GM23338 (cell line): ENCODE measurements at regions not wholly inside any gene's neighbourhood (a gene's known extent, or its start where the extent isn't known, plus 50 kb on each side); places are given as distances from the start of the nearest gene placed in this dataset.

Source experiments
- ATAC-seq: fragments of 200-7000 bp; cut with Tn5 transposase; 3 replicates; pipeline ENCODE4 v1.9.1; 2020
- DNase-seq: peaks from one replicate; pipeline ENCODE4 v3.0.0-alpha.2; 2015; ENCODE audit warnings: low spot score
- H2AFZ ChIP-seq: fragments of 200-600 bp; sonication (generic); 2 replicates; pipeline ENCODE4 v1.8.0; 2016; ENCODE audit warnings: antibody characterized with exemption, mild to moderate bottlenecking, moderate library complexity
- H3F3A ChIP-seq: fragments of 200-600 bp; sonication (generic); replicated peaks from 2 replicates; pipeline ENCODE4 v1.8.0; 2017; ENCODE audit warnings: antibody characterized with exemption, mixed run types, low read depth
- H3K27ac ChIP-seq: fragments of 200-600 bp; sonication (generic); 2 replicates; pipeline ENCODE4 v1.6.1; 2016; ENCODE audit warnings: low read depth
- H3K27me3 ChIP-seq: fragments of 200-600 bp; sonication (generic); 2 replicates; pipeline ENCODE4 v1.8.0; 2016; ENCODE audit warnings: mild to moderate bottlenecking, mixed run types, moderate library complexity; ENCODE audit not compliant: insufficient read depth
- H3K36me3 ChIP-seq: fragments of 200-600 bp; sonication (generic); 2 replicates; pipeline ENCODE4 v1.8.0; 2016; ENCODE audit warnings: mild to moderate bottlenecking; ENCODE audit not compliant: insufficient read depth
- H3K4me1 ChIP-seq: fragments of 200-600 bp; sonication (generic); 2 replicates; pipeline ENCODE4 v1.8.0; 2016; ENCODE audit warnings: mild to moderate bottlenecking, moderate library complexity; ENCODE audit not compliant: insufficient read depth
- H3K4me2 ChIP-seq: fragments of 200-600 bp; sonication (generic); 2 replicates; pipeline ENCODE4 v1.7.1; 2017; ENCODE audit warnings: mixed run types
- H3K4me3 ChIP-seq: fragments of 200-600 bp; sonication (generic); 2 replicates; pipeline ENCODE4 v1.6.1; 2016; ENCODE audit warnings: mixed run types
- H3K79me2 ChIP-seq: fragments of 200-600 bp; sonication (generic); replicated peaks from 2 replicates; pipeline ENCODE4 v1.8.0; 2017; ENCODE audit warnings: mild to moderate bottlenecking; ENCODE audit not compliant: insufficient read depth
- H3K9me2 ChIP-seq: fragments of 200-600 bp; sonication (generic); 2 replicates; pipeline ENCODE4 v1.8.0; 2017; ENCODE audit not compliant: insufficient read depth
- H4K20me1 ChIP-seq: fragments of 200-600 bp; sonication (generic); replicated peaks from 2 replicates; pipeline ENCODE4 v1.8.0; 2017; ENCODE audit warnings: mild to moderate bottlenecking; ENCODE audit not compliant: insufficient read depth
- H3K27ac Mint-ChIP-seq: 2 replicates; pipeline ENCODE4 v1.8.0; 2020; ENCODE audit warnings: inconsistent platforms, mild to moderate bottlenecking, moderate library complexity, mixed read lengths
- H3K27me3 Mint-ChIP-seq: 3 replicates; pipeline ENCODE4 v1.8.0; 2022; ENCODE audit warnings: low read depth, mild to moderate bottlenecking, moderate library complexity, mixed read lengths, inconsistent platforms; ENCODE audit not compliant: insufficient read depth, poor library complexity
- H3K36me3 Mint-ChIP-seq: 3 replicates; pipeline ENCODE4 v1.8.0; 2021; ENCODE audit warnings: low read depth, mild to moderate bottlenecking, inconsistent platforms, moderate library complexity, mixed read lengths
- H3K4me1 Mint-ChIP-seq: 3 replicates; pipeline ENCODE4 v1.8.0; 2020; ENCODE audit warnings: mild to moderate bottlenecking, inconsistent platforms, mixed read lengths
- H3K4me3 Mint-ChIP-seq: 3 replicates; pipeline ENCODE4 v1.8.0; 2021; ENCODE audit warnings: moderate library complexity, mild to moderate bottlenecking, inconsistent platforms, mixed read lengths
- H3K9me3 Mint-ChIP-seq: 3 replicates; pipeline ENCODE4 v1.8.0; 2020; ENCODE audit warnings: moderate library complexity, mild to moderate bottlenecking, inconsistent platforms, mixed read lengths
- CREB1 ChIP-seq: fragments of 250-450 bp; sonication (Bioruptor Pico); IDR thresholded peaks from 2 replicates; pipeline ENCODE4 v1.5.0; 2020; ENCODE audit warnings: low read depth, mild to moderate bottlenecking, moderate library complexity
- EZH2 ChIP-seq: fragments of 200-600 bp; sonication (generic); IDR thresholded peaks from one replicate; pipeline ENCODE4 v1.8.0; 2017; ENCODE audit warnings: antibody characterized with exemption, mild to moderate bottlenecking, low read depth; ENCODE audit not compliant: unreplicated experiment
- EZH2phosphoT487 ChIP-seq: fragments of 200-600 bp; sonication (generic); IDR thresholded peaks from one replicate; pipeline ENCODE4 v1.8.1; 2018; ENCODE audit warnings: antibody characterized with exemption; ENCODE audit not compliant: unreplicated experiment
- JUNB ChIP-seq: IDR thresholded peaks from one replicate; pipeline ENCODE4 v1.6.1; 2016; ENCODE audit warnings: antibody characterized with exemption; ENCODE audit not compliant: unreplicated experiment
- NANOG ChIP-seq: IDR thresholded peaks from 2 replicates; pipeline ENCODE4 v1.6.1; 2016; ENCODE audit warnings: antibody characterized with exemption, borderline replicate concordance
- POLR2AphosphoS5 ChIP-seq: IDR thresholded peaks from 2 replicates; pipeline ENCODE4 v1.6.1; 2016; ENCODE audit warnings: antibody characterized with exemption, low read depth
- STAT1 ChIP-seq: IDR thresholded peaks from one replicate; pipeline ENCODE4 v1.6.1; 2016; ENCODE audit warnings: antibody characterized with exemption; ENCODE audit not compliant: unreplicated experiment
- ZNF114 ChIP-seq: fragments of 250-450 bp; sonication (Bioruptor Pico); IDR thresholded peaks from 2 replicates; pipeline ENCODE4 v1.5.0; 2020; ENCODE audit warnings: mild to moderate bottlenecking, moderate library complexity
- ZNF331 ChIP-seq: fragments of 250-450 bp; sonication (Bioruptor Pico); IDR thresholded peaks from 2 replicates; pipeline ENCODE4 v1.5.0; 2020; ENCODE audit warnings: low read depth, mild to moderate bottlenecking, moderate library complexity
- TF ChIP-seq, protein P1 (sequence below): IDR thresholded peaks from one replicate; pipeline ENCODE4 v1.6.1; 2018; ENCODE audit warnings: antibody characterized with exemption; ENCODE audit not compliant: unreplicated experiment
- TF ChIP-seq, protein P2 (sequence below): IDR thresholded peaks from 2 replicates; pipeline ENCODE4 v1.6.1; 2016; ENCODE audit warnings: antibody characterized with exemption
- TF ChIP-seq, protein P3 (sequence below): fragments of 250-450 bp; sonication (Bioruptor Pico); IDR thresholded peaks from 2 replicates; pipeline ENCODE4 v1.5.0; 2020; ENCODE audit warnings: mild to moderate bottlenecking, moderate library complexity
- TF ChIP-seq, protein P4 (sequence below), 2 experiments: fragments of 200-600 bp in 1 of 2; sonication (generic) in 1 of 2; conservative IDR thresholded peaks; 2 replicates each; pipeline versions ENCODE4 v1.5.1 to v1.6.1; 2016 to 2017; ENCODE audit warnings: antibody characterized with exemption in 2 of 2, low read depth in 2 of 2, mild to moderate bottlenecking in 2 of 2, moderate library complexity in 1 of 2

DNA sequence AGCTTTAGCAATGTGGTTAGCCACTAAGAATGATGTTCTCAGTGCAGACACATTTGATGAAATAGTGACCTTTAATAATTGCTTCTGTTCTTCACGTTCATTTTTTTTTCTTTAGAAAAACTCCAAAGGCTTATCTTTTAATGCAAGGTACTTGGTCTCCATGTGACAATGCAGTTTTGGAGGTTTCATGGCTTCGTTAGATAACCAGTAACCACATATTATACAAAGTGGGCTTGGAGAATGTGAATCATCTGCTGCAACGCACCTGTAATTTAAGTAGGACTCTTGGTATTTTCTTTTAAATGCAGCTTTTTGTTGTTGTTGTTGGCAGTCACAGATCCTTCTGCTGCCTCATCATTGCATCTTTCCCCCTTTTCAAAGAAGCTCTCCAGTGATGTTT, 1606.3 kb downstream of the SUCLG1 start:
- H3K9me3 Mint-ChIP-seq: no peaks in the 10 kb centered on the region
- H3K9me2 ChIP-seq: no peaks in the 10 kb centered on the region
- H3K36me3 ChIP-seq: no peaks in the 10 kb centered on the region
- no peak overlapping the region for H3K27ac ChIP-seq
- H3K4me1 Mint-ChIP-seq: peaks cover 2% of the 10 kb centered on the region; the same call in 1 of the 3 replicates
- ATAC-seq (no peak), DNase-seq (no peak)
- H3K4me3 ChIP-seq: no peak overlapping the region
- no peak overlapping the region for H3K27ac Mint-ChIP-seq
- no peak overlapping the region for H2AFZ ChIP-seq
- peaks cover 3% of the 10 kb centered on the region for H3K27me3 Mint-ChIP-seq
- TF ChIP-seq, protein P1, sequence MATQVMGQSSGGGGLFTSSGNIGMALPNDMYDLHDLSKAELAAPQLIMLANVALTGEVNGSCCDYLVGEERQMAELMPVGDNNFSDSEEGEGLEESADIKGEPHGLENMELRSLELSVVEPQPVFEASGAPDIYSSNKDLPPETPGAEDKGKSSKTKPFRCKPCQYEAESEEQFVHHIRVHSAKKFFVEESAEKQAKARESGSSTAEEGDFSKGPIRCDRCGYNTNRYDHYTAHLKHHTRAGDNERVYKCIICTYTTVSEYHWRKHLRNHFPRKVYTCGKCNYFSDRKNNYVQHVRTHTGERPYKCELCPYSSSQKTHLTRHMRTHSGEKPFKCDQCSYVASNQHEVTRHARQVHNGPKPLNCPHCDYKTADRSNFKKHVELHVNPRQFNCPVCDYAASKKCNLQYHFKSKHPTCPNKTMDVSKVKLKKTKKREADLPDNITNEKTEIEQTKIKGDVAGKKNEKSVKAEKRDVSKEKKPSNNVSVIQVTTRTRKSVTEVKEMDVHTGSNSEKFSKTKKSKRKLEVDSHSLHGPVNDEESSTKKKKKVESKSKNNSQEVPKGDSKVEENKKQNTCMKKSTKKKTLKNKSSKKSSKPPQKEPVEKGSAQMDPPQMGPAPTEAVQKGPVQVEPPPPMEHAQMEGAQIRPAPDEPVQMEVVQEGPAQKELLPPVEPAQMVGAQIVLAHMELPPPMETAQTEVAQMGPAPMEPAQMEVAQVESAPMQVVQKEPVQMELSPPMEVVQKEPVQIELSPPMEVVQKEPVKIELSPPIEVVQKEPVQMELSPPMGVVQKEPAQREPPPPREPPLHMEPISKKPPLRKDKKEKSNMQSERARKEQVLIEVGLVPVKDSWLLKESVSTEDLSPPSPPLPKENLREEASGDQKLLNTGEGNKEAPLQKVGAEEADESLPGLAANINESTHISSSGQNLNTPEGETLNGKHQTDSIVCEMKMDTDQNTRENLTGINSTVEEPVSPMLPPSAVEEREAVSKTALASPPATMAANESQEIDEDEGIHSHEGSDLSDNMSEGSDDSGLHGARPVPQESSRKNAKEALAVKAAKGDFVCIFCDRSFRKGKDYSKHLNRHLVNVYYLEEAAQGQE: no peak
- TF ChIP-seq, protein P2, sequence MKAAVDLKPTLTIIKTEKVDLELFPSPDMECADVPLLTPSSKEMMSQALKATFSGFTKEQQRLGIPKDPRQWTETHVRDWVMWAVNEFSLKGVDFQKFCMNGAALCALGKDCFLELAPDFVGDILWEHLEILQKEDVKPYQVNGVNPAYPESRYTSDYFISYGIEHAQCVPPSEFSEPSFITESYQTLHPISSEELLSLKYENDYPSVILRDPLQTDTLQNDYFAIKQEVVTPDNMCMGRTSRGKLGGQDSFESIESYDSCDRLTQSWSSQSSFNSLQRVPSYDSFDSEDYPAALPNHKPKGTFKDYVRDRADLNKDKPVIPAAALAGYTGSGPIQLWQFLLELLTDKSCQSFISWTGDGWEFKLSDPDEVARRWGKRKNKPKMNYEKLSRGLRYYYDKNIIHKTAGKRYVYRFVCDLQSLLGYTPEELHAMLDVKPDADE: no peak
- no peak for TF ChIP-seq ZNF331 (CRISPR knock-in tag)
- TF ChIP-seq ZNF114 (CRISPR knock-in tag): no peak
- no peak for TF ChIP-seq CREB1 (CRISPR knock-in tag)
- no peak for TF ChIP-seq EZH2phosphoT487
- TF ChIP-seq POLR2AphosphoS5: no peak
- no peak for TF ChIP-seq STAT1
- TF ChIP-seq JUNB: no peak
- TF ChIP-seq, protein P3, sequence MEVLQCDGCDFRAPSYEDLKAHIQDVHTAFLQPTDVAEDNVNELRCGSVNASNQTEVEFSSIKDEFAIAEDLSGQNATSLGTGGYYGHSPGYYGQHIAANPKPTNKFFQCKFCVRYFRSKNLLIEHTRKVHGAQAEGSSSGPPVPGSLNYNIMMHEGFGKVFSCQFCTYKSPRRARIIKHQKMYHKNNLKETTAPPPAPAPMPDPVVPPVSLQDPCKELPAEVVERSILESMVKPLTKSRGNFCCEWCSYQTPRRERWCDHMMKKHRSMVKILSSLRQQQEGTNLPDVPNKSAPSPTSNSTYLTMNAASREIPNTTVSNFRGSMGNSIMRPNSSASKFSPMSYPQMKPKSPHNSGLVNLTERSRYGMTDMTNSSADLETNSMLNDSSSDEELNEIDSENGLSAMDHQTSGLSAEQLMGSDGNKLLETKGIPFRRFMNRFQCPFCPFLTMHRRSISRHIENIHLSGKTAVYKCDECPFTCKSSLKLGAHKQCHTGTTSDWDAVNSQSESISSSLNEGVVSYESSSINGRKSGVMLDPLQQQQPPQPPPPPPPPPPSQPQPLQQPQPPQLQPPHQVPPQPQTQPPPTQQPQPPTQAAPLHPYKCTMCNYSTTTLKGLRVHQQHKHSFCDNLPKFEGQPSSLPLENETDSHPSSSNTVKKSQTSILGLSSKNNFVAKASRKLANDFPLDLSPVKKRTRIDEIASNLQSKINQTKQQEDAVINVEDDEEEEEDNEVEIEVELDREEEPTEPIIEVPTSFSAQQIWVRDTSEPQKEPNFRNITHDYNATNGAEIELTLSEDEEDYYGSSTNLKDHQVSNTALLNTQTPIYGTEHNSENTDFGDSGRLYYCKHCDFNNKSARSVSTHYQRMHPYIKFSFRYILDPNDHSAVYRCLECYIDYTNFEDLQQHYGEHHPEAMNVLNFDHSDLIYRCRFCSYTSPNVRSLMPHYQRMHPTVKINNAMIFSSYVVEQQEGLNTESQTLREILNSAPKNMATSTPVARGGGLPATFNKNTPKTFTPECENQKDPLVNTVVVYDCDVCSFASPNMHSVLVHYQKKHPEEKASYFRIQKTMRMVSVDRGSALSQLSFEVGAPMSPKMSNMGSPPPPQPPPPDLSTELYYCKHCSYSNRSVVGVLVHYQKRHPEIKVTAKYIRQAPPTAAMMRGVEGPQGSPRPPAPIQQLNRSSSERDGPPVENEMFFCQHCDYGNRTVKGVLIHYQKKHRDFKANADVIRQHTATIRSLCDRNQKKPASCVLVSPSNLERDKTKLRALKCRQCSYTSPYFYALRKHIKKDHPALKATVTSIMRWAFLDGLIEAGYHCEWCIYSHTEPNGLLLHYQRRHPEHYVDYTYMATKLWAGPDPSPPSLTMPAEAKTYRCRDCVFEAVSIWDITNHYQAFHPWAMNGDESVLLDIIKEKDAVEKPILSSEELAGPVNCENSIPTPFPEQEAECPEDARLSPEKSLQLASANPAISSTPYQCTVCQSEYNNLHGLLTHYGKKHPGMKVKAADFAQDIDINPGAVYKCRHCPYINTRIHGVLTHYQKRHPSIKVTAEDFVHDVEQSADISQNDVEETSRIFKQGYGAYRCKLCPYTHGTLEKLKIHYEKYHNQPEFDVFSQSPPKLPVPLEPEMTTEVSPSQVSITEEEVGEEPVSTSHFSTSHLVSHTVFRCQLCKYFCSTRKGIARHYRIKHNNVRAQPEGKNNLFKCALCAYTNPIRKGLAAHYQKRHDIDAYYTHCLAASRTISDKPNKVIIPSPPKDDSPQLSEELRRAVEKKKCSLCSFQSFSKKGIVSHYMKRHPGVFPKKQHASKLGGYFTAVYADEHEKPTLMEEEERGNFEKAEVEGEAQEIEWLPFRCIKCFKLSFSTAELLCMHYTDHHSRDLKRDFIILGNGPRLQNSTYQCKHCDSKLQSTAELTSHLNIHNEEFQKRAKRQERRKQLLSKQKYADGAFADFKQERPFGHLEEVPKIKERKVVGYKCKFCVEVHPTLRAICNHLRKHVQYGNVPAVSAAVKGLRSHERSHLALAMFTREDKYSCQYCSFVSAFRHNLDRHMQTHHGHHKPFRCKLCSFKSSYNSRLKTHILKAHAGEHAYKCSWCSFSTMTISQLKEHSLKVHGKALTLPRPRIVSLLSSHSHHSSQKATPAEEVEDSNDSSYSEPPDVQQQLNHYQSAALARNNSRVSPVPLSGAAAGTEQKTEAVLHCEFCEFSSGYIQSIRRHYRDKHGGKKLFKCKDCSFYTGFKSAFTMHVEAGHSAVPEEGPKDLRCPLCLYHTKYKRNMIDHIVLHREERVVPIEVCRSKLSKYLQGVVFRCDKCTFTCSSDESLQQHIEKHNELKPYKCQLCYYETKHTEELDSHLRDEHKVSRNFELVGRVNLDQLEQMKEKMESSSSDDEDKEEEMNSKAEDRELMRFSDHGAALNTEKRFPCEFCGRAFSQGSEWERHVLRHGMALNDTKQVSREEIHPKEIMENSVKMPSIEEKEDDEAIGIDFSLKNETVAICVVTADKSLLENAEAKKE (CRISPR knock-in tag): no peak
- TF ChIP-seq NANOG: no peak
- TF ChIP-seq, protein P4, sequence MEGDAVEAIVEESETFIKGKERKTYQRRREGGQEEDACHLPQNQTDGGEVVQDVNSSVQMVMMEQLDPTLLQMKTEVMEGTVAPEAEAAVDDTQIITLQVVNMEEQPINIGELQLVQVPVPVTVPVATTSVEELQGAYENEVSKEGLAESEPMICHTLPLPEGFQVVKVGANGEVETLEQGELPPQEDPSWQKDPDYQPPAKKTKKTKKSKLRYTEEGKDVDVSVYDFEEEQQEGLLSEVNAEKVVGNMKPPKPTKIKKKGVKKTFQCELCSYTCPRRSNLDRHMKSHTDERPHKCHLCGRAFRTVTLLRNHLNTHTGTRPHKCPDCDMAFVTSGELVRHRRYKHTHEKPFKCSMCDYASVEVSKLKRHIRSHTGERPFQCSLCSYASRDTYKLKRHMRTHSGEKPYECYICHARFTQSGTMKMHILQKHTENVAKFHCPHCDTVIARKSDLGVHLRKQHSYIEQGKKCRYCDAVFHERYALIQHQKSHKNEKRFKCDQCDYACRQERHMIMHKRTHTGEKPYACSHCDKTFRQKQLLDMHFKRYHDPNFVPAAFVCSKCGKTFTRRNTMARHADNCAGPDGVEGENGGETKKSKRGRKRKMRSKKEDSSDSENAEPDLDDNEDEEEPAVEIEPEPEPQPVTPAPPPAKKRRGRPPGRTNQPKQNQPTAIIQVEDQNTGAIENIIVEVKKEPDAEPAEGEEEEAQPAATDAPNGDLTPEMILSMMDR (conservative IDR thresholded peaks at IDR 0.05; ENCODE audit: low read depth in 2 of 2): no peak
- no peak for TF ChIP-seq EZH2
- H4K20me1 ChIP-seq: no peaks in the 10 kb centered on the region
- H3K4me3 Mint-ChIP-seq: no peak overlapping the region
- H3F3A ChIP-seq: no peaks in the 10 kb centered on the region
- H3K4me2 ChIP-seq: no peak overlapping the region
- no peaks in the 10 kb centered on the region for H3K36me3 Mint-ChIP-seq
- no peaks in the 10 kb centered on the region for H3K27me3 ChIP-seq
- H3K79me2 ChIP-seq: no peaks in the 10 kb centered on the region
- no peaks in the 10 kb centered on the region for H3K4me1 ChIP-seq
